HG03064 (cell line): ENCODE measurements at regions not wholly inside any gene's neighbourhood (a gene's known extent, or its start where the extent isn't known, plus 50 kb on each side); places are given as distances from the start of the nearest gene placed in this dataset.

ENCODE experiments used
- ATAC-seq: cut with Tn5 transposase; IDR thresholded peaks from one replicate; pipeline ENCODE4 v1.9.1; 2021; ENCODE audit warnings: low read depth; ENCODE audit not compliant: unreplicated experiment

DNA sequence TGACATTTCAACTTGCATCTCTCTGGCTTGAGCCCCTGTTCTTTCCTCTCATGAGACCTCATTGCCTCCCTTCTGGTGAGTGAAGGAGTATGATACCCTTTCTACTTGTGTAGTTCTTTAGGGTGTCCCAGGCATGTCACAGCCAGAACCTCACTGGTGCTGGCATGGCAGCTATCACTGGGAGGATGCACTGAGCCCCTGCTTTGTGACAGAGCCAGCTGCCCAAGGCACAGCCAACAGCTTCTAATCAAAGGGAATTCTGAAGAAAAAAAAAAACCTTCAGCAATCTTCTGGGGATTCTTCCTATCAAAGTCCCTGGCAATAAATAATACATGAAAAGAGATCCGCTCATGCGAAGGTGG lies 652.6 kb upstream of the KLF4 start:
- no peak for ATAC-seq

DNA sequence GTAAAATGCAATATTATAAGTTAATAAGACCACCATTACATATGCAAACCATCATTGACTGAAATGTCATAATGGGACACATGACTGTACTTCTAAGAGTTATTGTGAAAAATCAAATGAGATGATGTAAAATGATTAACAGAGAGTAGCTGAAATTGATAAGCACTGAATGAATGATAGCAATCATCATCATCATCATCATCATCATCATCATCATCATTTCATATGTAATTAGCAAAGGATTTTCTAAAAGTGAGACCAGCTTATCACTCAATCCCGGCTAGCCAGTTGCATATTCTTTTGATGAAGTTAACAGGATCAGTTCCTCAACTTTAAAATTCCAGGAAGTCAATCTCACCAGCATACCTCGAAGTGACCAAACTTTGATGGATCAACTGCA lies 650.3 kb upstream of the KLF4 start:
- no peak for ATAC-seq

DNA sequence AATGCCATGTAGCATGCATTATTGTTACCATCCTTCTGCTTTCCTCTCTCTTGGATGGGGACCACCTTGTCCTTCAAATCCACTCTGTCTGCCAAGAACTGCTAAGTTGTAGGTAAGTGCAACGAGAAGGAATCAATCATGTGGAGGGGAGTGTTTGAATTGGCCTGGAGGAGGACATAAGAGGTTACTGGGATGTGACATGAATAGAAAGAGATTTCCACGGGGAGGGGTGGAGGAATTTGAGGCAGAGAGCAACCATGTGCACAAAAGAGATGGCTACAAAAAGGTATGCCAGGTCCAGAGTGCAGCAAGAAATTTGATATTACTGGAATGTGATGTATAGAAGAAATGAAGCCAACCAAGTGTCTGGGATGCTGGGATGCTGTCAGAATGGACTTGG lies 648.9 kb upstream of the KLF4 start:
- ATAC-seq, result no peak

DNA sequence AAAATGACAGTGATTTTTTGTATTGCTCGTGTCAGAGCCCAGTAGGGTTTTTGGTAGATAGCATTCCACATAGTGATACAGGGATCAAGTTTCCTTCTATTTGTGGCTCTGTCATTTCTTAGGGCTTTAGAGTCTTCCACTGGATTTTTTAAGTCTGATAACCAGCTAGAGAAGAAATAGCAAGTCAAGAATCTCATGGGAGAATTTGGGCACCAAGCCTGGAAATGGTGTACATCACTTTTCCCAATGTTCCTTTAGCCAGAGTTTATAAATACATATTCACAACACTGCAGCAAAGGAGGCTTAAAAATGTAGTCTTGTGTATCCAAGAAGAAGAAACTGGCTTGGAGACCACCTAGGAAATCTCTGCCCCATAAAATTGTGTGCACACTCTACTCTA lies 647.1 kb upstream of the KLF4 start:
- ATAC-seq, result no peak

- ATAC-seq, result no peak
These were observed 645.0 kb upstream of the KLF4 start for GRCh38 chr9:108134486-108135128.

DNA sequence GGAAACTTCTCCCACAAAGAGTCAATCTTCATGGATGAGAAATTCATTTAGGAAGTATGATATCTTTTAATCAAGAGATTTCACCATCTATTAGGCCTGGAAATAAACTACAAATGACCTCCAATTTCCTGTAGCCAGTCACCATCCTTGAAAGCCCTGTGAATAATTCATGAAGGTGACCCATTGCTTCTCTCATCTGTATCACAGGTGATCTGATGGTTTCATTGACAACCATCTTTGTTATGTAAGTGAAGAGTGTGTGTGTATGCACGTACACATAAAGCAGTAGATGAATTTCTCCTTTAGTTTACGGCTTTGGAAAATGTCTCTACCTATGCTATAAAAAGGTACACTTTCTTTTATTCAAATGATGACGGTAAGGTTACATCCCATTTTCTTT lies 644.1 kb upstream of the KLF4 start:
- ATAC-seq, result no peak

- no peak for ATAC-seq
These were observed 643.5 kb upstream of the KLF4 start for GRCh38 chr9:108133101-108133500.

GRCh38 chr9:108130905-108131304 lies 641.3 kb upstream of the KLF4 start:
- no peak for ATAC-seq

DNA sequence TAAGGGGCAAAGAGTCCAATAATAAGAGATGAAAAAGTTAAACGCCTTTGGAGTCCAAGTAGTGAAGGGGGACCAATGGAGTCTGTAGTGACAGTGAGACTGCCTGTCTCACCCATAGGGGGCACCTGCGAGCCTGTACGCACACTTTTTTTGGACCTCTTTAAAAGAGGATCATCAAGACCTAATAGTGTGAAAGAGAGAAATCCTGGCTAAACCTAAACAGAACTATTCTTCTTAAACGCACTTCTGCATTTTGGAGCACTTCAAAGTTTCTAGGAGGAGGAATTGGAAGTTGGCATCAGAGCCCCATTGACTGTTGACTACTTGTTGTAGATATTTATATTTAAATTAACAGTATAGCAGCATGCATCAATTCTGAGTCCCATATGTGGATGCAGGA lies 636.1 kb upstream of the KLF4 start:
- no peak for ATAC-seq

DNA sequence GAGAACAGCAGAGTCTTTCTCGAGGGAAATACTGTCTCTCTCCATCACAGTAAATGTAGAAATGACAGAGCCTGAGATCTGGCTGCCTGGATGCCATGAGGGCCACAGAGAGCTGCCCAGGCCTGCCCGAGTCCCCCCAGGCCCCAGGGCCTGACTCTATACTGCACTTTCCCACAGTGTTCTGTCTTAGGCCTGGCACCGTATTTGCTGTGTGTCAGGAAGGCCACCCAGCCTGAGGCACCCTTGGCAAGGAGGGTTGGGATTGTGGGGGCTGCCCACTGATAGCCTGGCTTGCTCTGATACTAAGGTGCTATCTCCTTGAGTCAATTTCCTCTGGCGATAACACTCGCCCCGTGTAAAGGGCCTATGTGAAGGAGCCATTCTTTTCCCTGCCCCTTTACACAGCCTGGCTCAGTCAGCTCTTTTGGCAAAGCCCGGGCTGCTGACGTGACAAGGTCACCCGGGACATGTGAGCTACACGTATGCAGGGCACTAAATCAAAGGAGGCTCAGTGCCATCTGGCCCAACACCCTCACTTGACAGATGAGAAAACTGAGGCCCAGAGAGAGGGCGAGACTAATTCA lies 630.1 kb upstream of the KLF4 start:
- ATAC-seq, result no peak

- no peak for ATAC-seq
These were observed 628.2 kb upstream of the KLF4 start for GRCh38 chr9:108117795-108118194.

DNA sequence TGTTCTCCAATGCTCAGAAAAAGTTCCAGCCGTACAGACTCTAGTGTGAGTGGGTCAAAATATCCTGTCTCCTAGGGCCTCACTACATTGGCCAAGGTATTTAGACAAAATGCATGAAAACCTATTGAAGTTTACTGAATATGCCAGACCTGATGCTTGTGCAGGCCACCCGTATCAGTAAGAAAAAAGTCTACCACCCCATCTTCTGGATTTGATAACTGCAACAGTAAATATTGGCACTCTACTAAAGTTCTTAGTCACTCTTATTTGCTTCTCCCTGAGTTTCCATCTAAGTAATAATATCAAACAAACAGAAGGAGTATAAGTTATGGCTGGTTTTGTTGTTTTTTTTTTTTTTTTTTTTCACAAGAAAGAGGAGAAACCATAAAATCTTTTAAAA lies 627.7 kb upstream of the KLF4 start:
- no peak for ATAC-seq

DNA sequence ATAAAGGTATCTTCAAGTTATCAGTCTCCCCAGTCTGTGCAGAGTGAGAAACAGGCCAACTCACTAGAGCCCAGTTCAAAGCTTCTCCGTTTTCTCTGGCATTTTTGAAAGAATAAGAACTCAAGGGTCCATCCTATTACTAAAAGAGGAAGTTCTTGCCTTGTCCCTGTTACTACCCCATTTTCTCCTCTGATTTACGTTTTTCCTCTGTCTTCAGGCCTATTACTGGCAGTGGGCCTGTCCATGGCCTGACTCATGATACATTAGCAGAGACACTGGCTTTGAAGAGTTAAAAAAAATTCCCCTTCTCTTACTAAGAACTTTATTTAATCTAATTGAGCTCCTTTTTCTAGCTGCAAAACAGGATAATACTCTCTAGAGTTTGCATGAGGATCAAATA lies 624.0 kb upstream of the KLF4 start:
- no peak for ATAC-seq

- no peak for ATAC-seq
These were observed 620.5 kb upstream of the KLF4 start for GRCh38 chr9:108109927-108110690.

GRCh38 chr9:108108852-108109448 lies 619.4 kb upstream of the KLF4 start:
- no peak for ATAC-seq

DNA sequence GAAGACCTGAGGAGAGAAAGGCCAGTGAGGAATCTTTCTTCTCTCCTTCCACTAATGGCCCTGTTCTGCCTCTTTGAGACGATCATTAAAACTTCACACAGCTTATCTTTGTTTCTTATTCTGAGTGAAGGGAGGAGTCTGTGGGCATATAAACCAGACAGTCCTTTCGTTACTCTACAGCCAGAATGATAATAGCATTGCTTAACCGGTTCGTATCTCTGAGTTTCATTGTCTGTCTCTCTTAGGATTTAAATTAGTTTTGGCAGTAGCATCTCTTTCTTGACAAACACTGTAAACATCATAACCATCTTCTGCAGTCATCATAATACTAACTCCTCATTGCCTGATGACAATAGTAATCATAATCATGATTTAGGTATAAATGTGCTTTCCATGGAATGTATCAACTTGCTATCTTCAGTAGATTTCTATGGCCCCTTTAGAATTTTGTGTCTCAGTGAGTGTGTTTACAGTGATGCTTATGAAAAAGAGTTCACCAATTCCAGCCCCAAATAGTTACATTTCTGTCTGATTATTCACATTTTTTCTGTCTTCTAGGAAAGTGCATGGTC lies 618.8 kb upstream of the KLF4 start:
- ATAC-seq, result no peak

- ATAC-seq, result no peak
These were observed 616.3 kb upstream of the KLF4 start for GRCh38 chr9:108105885-108106284.

DNA sequence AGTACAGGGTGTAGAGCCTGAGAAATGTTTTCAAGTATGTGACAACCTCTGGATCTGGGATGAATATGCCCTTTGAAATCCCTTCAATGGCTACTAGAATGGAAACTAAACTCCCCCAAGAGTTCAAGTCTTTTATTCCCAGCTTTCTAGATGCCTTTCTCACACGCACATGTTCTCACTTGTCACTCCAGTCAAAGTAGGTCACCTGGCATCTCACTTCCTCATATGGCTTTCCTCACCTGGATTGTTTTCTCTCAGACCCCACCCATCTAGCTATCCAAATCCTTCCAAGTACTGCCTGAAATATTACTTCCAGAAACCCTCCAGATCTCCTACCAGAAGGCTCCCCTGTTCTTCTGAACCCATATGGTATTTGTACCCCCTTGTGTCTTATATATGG lies 615.4 kb upstream of the KLF4 start:
- ATAC-seq, result no peak

- no peak for ATAC-seq
These were observed 613.6 kb upstream of the KLF4 start for GRCh38 chr9:108103046-108103693.

GRCh38 chr9:108101410-108101809 lies 611.8 kb upstream of the KLF4 start:
- no peak for ATAC-seq

- no peak for ATAC-seq
These were observed 611.0 kb upstream of the KLF4 start for GRCh38 chr9:108100571-108100970.
